B cell (primary cell): ENCODE measurements at regions not wholly inside any gene's neighbourhood (a gene's known extent, or its start where the extent isn't known, plus 50 kb on each side); places are given as distances from the start of the nearest gene placed in this dataset.
"Not testable (repeated sequence)": the region's sequence is repeated elsewhere in the genome, so short reads cannot be mapped to it uniquely, and the experiment has no call there.

ENCODE experiments used
- ATAC-seq: fragments of 200-7000 bp; cut with Tn5 transposase; one replicate; pipeline ENCODE4 v1.10.0; 2021; ENCODE audit warnings: low read depth, mild to moderate bottlenecking, moderate number of reproducible peaks, moderate library complexity
- CTCF ChIA-PET: fragments of 350-600 bp; sonication (Branson Sonifier 250); formaldehyde crosslinking; loops from one replicate; lab custom pipeline; 2021; ENCODE audit warnings: antibody characterized with exemption, inconsistent platforms; lab: Charles Lee
- POLR2A ChIA-PET: fragments of 350-600 bp; sonication (Branson Sonifier 250); formaldehyde crosslinking; loops from one replicate; lab custom pipeline; 2021; ENCODE audit warnings: antibody characterized with exemption; lab: Charles Lee
- DNase-seq: peaks from one replicate; pipeline ENCODE4 v3.0.0; 2013
- H2AFZ ChIP-seq: 2 replicates; pipeline ENCODE4 v1.6.1; 2012; ENCODE audit warnings: mild to moderate bottlenecking, low read depth, low read length; ENCODE audit not compliant: insufficient read depth, poor library complexity, severe bottlenecking
- H3K27ac ChIP-seq, 2 donors: 1 replicate in 1 of 2; 2 replicates in 1 of 2; pipeline ENCODE4 v1.5.1; 2012 to 2013; ENCODE audit warnings: low read length in 2 of 2, mild to moderate bottlenecking in 2 of 2, moderate library complexity in 1 of 2
- H3K27me3 ChIP-seq, 4 experiments: fragments of 200-600 bp in 1 of 4; sonication (generic) in 1 of 4; replicated peaks in 1 of 4; 1 replicate in 2 of 4; 2 replicates in 2 of 4; pipeline versions ENCODE4 v1.6.1 to v1.7.0; 2013 to 2016; ENCODE audit warnings: low read length in 3 of 4, mild to moderate bottlenecking in 2 of 4, mixed read lengths in 1 of 4, moderate library complexity in 1 of 4; ENCODE audit not compliant: insufficient read depth in 4 of 4, control insufficient read depth in 3 of 4; ENCODE audit errors: control extremely low read depth in 1 of 4
- H3K36me3 ChIP-seq, 2 experiments: replicated peaks in 1 of 2; 1 replicate in 1 of 2; 2 replicates in 1 of 2; pipeline versions ENCODE4 v1.6.1 to v1.7.1; 2013; ENCODE audit warnings: low read length in 1 of 2; ENCODE audit not compliant: insufficient read depth in 2 of 2, control insufficient read depth in 1 of 2; ENCODE audit errors: control extremely low read depth in 1 of 2, extremely low read depth in 1 of 2
- H3K4me1 ChIP-seq, 2 donors: fragments of 200-600 bp in 1 of 2; sonication (generic) in 1 of 2; 1 replicate in 1 of 2; 2 replicates in 1 of 2; pipeline versions ENCODE4 v1.5.1 to v1.6.1; 2013 to 2017; ENCODE audit warnings: low read length in 2 of 2; ENCODE audit not compliant: control insufficient read depth in 2 of 2, insufficient read depth in 2 of 2
- H3K4me2 ChIP-seq: replicated peaks from 2 replicates; pipeline ENCODE3; 2012; ENCODE audit warnings: mild to moderate bottlenecking, low read depth, low read length; ENCODE audit not compliant: poor library complexity, severe bottlenecking
- H3K4me3 ChIP-seq, 5 experiments: fragments of 200-600 bp in 1 of 5; sonication (generic) in 1 of 5; 1 replicate in 3 of 5; 2 replicates in 2 of 5; pipeline versions ENCODE4 v1.5.1 to v1.7.0; 2011 to 2016; ENCODE audit warnings: low read length in 4 of 5, mild to moderate bottlenecking in 4 of 5, low read depth in 2 of 5, control low read depth in 1 of 5, moderate library complexity in 1 of 5; ENCODE audit not compliant: insufficient read depth in 1 of 5; ENCODE audit errors: control extremely low read depth in 1 of 5, extremely low read depth in 1 of 5
- H3K79me2 ChIP-seq: fragments of 200-600 bp; sonication (generic); one replicate; pipeline ENCODE4 v1.6.0; 2016; ENCODE audit warnings: low read length; ENCODE audit not compliant: control insufficient read depth, insufficient read depth
- H3K9ac ChIP-seq: fragments of 200-600 bp; sonication (generic); 2 replicates; pipeline ENCODE4 v1.6.1; 2017; ENCODE audit warnings: mild to moderate bottlenecking, low read length, moderate library complexity
- H3K9me3 ChIP-seq, 3 donors: one replicate each; pipeline versions ENCODE4 v1.6.1 to v1.7.1; 2013; ENCODE audit warnings: low read length in 2 of 3; ENCODE audit not compliant: control insufficient read depth in 2 of 3, insufficient read depth in 1 of 3; ENCODE audit errors: control extremely low read depth in 1 of 3
- H4K20me1 ChIP-seq: 2 replicates; pipeline ENCODE4 v1.6.0; 2012; ENCODE audit warnings: mild to moderate bottlenecking, low read length; ENCODE audit not compliant: insufficient read depth, control insufficient read depth, poor library complexity, severe bottlenecking
- H3K27ac Mint-ChIP-seq: one replicate; pipeline ENCODE4 v1.8.0; 2021; ENCODE audit warnings: mixed read lengths
- H3K27me3 Mint-ChIP-seq: one replicate; pipeline ENCODE4 v1.8.0; 2021; ENCODE audit warnings: mixed read lengths
- H3K4me1 Mint-ChIP-seq: one replicate; pipeline ENCODE4 v1.8.0; 2021; ENCODE audit warnings: mixed read lengths
- H3K4me3 Mint-ChIP-seq: one replicate; pipeline ENCODE4 v1.8.0; 2021; ENCODE audit warnings: mixed read lengths
- H3K9me3 Mint-ChIP-seq: one replicate; pipeline ENCODE4 v1.8.0; 2022; ENCODE audit warnings: mixed read lengths; ENCODE audit not compliant: insufficient read depth
- EZH2 ChIP-seq: IDR thresholded peaks from 2 replicates; pipeline ENCODE4 v1.6.1; 2012; ENCODE audit warnings: borderline replicate concordance, low read depth, mild to moderate bottlenecking, moderate library complexity, low read length; ENCODE audit not compliant: insufficient read depth, poor library complexity, severe bottlenecking
- WGBS: methylation state at CpG from one replicate; pipeline ENCODE4 v1.1.5; 2013; ENCODE audit warnings: missing lambda C conversion rate; ENCODE audit not compliant: insufficient coverage; 5-methylcytosine and 5-hydroxymethylcytosine counted together
- intact Hi-C: fragments of 100-400 bp; cut with micrococcal nuclease; formaldehyde crosslinking; loops from one replicate; pipeline ENCODE4 v1.10.0; 2022
- TF ChIP-seq, protein P1 (sequence below): fragments of 200-600 bp; IDR thresholded peaks from one replicate; pipeline ENCODE4 v1.8.0; 2022; ENCODE audit warnings: antibody characterized with exemption, mild to moderate bottlenecking

DNA sequence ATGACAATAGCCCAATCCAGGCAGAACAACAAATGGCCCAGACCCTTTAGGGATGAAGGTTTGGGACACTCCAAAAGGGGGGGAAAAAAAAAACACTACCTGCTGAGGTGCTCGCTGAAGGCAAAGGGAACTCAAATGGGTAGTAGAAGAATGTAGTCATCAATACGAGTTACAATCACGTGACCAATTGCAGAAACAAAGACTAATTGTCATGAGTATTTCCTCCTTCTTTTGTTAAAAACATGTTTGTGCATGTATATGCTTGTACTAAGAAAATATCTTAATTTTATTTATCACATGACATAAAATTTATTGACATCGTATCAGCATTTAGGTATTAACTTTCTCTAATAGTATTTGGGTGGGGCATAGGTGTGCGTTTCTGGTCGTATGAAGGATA is 743.5 kb downstream of the DNAH5 start:
- Histone ChIP-seq H3K36me3 (no peaks in the 10 kb centered on the region), H3K27ac (no peak overlapping the region), H3K27me3 (no peaks in the 10 kb centered on the region), H3K4me3 (no peak overlapping the region), H2AFZ (no peak overlapping the region), H4K20me1 (no peaks in the 10 kb centered on the region), H3K9me3 (peaks cover 0 to 8% (median 0%) of the 10 kb centered on the region in 3 donors), H3K9ac (no peak overlapping the region), H3K4me1 (no peaks in the 10 kb centered on the region), H3K4me2 (no peak overlapping the region), H3K79me2 (no peaks in the 10 kb centered on the region)
- TF ChIP-seq EZH2 = no peak
- TF ChIP-seq, protein P1, sequence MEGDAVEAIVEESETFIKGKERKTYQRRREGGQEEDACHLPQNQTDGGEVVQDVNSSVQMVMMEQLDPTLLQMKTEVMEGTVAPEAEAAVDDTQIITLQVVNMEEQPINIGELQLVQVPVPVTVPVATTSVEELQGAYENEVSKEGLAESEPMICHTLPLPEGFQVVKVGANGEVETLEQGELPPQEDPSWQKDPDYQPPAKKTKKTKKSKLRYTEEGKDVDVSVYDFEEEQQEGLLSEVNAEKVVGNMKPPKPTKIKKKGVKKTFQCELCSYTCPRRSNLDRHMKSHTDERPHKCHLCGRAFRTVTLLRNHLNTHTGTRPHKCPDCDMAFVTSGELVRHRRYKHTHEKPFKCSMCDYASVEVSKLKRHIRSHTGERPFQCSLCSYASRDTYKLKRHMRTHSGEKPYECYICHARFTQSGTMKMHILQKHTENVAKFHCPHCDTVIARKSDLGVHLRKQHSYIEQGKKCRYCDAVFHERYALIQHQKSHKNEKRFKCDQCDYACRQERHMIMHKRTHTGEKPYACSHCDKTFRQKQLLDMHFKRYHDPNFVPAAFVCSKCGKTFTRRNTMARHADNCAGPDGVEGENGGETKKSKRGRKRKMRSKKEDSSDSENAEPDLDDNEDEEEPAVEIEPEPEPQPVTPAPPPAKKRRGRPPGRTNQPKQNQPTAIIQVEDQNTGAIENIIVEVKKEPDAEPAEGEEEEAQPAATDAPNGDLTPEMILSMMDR = no peak
- DNase-seq (no peak), ATAC-seq (no peak)
- CTCF ChIA-PET = no interaction called here
- Mint-ChIP-seq H3K4me3 (no peak overlapping the region), H3K27me3 (no peaks in the 10 kb centered on the region), H3K9me3 (peaks cover 5% of the 10 kb centered on the region), H3K4me1 (no peaks in the 10 kb centered on the region), H3K27ac (no peak overlapping the region)
- intact Hi-C loops = no loop called here
- POLR2A ChIA-PET = no interaction called here
- WGBS = no CpG with 5 or more reads among the region's 6 CpGs

DNA sequence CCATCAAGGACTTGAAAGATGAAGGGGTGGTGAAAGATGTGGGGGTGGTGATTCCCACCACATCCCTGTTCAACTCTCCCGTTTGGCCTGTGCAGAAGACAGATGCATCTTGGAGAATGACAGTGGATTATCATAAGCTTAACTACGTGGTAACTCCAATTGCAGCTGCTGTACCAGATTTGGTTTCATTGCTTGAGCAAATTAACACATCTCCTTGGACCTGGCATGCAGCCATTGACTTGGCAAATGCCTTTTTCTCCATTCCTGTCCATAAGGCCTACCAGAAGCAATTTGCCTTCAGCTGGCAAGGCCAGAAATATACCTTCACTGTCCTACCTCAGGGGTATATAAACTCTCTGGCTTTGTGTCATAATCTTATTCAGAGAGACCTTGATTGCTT is 746.3 kb downstream of the DNAH5 start:
- H3K9me3 ChIP-seq, DNase-seq, H3K27me3 ChIP-seq, H3K27me3 Mint-ChIP-seq, H3K4me1 ChIP-seq, H3K4me2 ChIP-seq, CTCF ChIA-PET, H3K9me3 Mint-ChIP-seq, H3K4me3 Mint-ChIP-seq, intact Hi-C loops, H3K9ac ChIP-seq, H2AFZ ChIP-seq, H3K4me1 Mint-ChIP-seq, H3K4me3 ChIP-seq, H4K20me1 ChIP-seq, ATAC-seq, H3K79me2 ChIP-seq, H3K27ac ChIP-seq, POLR2A ChIA-PET, H3K36me3 ChIP-seq, H3K27ac Mint-ChIP-seq: not testable (repeated sequence)
- WGBS = 63% methylated on average over 1 of the region's 2 CpGs
